ENCODE measurements at regions not wholly inside any gene's neighbourhood (a gene's known extent, or its start where the extent isn't known, plus 50 kb on each side); places are given as distances from the start of the nearest gene placed in this dataset.

DNA sequence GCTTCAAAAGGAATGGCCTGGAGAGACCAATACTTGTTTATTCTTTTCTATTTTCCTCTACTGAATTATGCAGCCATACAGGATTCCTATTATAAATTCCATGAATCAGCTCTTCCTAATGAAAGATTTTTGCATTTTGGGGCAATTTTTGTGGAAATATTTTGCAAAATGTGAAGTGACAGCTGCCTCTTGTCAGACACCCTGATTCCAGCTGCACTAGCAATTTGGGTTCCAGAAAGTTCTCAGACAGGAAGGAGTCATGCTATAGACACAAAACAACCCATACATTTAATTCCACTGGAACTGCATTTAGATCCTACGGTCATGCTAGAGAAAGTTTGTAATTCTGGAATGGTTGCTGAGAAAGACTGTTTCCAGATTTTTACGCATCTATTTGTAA, 119.5 kb downstream of the XCL2 start:
- TF ChIP-seq, protein P1, sequence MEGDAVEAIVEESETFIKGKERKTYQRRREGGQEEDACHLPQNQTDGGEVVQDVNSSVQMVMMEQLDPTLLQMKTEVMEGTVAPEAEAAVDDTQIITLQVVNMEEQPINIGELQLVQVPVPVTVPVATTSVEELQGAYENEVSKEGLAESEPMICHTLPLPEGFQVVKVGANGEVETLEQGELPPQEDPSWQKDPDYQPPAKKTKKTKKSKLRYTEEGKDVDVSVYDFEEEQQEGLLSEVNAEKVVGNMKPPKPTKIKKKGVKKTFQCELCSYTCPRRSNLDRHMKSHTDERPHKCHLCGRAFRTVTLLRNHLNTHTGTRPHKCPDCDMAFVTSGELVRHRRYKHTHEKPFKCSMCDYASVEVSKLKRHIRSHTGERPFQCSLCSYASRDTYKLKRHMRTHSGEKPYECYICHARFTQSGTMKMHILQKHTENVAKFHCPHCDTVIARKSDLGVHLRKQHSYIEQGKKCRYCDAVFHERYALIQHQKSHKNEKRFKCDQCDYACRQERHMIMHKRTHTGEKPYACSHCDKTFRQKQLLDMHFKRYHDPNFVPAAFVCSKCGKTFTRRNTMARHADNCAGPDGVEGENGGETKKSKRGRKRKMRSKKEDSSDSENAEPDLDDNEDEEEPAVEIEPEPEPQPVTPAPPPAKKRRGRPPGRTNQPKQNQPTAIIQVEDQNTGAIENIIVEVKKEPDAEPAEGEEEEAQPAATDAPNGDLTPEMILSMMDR (IDR thresholded peaks at IDR 0.05), result no peak
- no peak for TF ChIP-seq POLR2A (IDR thresholded peaks at IDR 0.05)
